Sigmoid colon (tissue), 6 donors: ENCODE measurements at regions not wholly inside any gene's neighbourhood (a gene's known extent, or its start where the extent isn't known, plus 50 kb on each side); places are given as distances from the start of the nearest gene placed in this dataset.
"Not testable (repeated sequence)": the region's sequence is repeated elsewhere in the genome, so short reads cannot be mapped to it uniquely, and the experiment has no call there.

Experiments used
- DNase-seq: peaks from one replicate; pipeline ENCODE4 v3.0.0-alpha.2; 2019
- H3K27ac ChIP-seq, 4 donors: fragments of 200-600 bp; sonication (generic); one replicate each; pipeline ENCODE4 v1.5.1; 2016 to 2019; ENCODE audit warnings: mild to moderate bottlenecking in 1 of 4
- H3K27me3 ChIP-seq, 3 donors: fragments of 200-600 bp; sonication (generic); one replicate each; pipeline ENCODE4 v1.5.1; 2019; ENCODE audit warnings: mild to moderate bottlenecking in 1 of 3
- H3K36me3 ChIP-seq, 4 donors: fragments of 200-600 bp; sonication (generic); one replicate each; pipeline ENCODE4 v1.5.1; 2016 to 2019
- H3K4me1 ChIP-seq, 4 donors: fragments of 200-600 bp; sonication (generic); one replicate each; pipeline ENCODE4 v1.5.1; 2017 to 2019
- H3K4me3 ChIP-seq, 4 donors: fragments of 200-600 bp; sonication (generic); one replicate each; pipeline ENCODE4 v1.5.1; 2017 to 2019; ENCODE audit warnings: mild to moderate bottlenecking in 2 of 4, moderate library complexity in 1 of 4
- H3K9me3 ChIP-seq, 4 donors: fragments of 200-600 bp in 3 of 4; sonication (generic) in 3 of 4; one replicate each; pipeline versions ENCODE4 v1.5.1 to v1.6.1; 2013 to 2019
- EP300 ChIP-seq, 4 donors: sonication (generic); formaldehyde crosslinking; IDR thresholded peaks; one replicate each; pipeline ENCODE4 v1.6.1; 2017; ENCODE audit warnings: antibody characterized with exemption in 4 of 4
- POLR2A ChIP-seq, 2 donors: fragments of 450-650 bp; IDR thresholded peaks; one replicate each; pipeline ENCODE4 v1.6.1; 2016; ENCODE audit warnings: antibody characterized with exemption in 2 of 2, mild to moderate bottlenecking in 2 of 2, moderate library complexity in 2 of 2
- POLR2AphosphoS5 ChIP-seq, 4 donors: sonication (generic); formaldehyde crosslinking; IDR thresholded peaks; one replicate each; pipeline ENCODE4 v1.6.1; 2017; ENCODE audit warnings: antibody characterized with exemption in 4 of 4
- WGBS, 2 donors: extraction: QIAGEN DNeasy Blood & Tissue Kit; methylation state at CpG; one replicate each; pipeline ENCODE4 v1.1.7; 2013; 5-methylcytosine and 5-hydroxymethylcytosine counted together
- intact Hi-C: fragments of 100-400 bp; cut with DNase I; formaldehyde crosslinking; loops from one replicate; pipeline ENCODE4 v1.15.1; 2023
- TF ChIP-seq, protein P1 (sequence below), 4 experiments: fragments of 450-650 bp in 3 of 4; fragments of 200-600 bp in 1 of 4; IDR thresholded peaks; one replicate each; pipeline ENCODE4 v1.5.1; 2016 to 2019; ENCODE audit warnings: antibody characterized with exemption in 4 of 4, mild to moderate bottlenecking in 3 of 4, moderate library complexity in 2 of 4
- donor health status: healthy with polysubstance abuse.
- donor health status: healthy.

DNA sequence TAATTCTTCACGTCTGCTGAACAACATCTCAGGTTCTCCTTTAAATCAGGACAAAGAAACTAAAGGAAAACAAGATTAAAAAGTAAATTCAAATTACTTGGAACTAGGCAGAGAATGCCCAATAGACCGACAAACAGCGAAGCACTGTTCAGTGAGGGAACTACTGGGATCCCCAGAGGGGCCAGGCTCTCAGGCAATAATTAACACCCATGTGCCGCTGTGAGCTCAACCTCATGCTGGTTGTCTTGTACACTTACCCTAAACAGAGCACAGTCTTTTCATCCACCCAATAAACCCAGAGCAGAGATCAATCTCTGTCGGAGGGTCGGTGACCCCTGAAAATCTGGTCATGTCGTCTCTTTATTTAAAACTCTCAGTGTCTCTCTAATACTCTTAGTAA lies 229.9 kb upstream of the CRIM1 start:
- TF ChIP-seq EP300 (IDR thresholded peaks at IDR 0.05) (no peak), POLR2A (IDR thresholded peaks at IDR 0.05) (no peak), POLR2AphosphoS5 (IDR thresholded peaks at IDR 0.05) (no peak)
- TF ChIP-seq, protein P1, sequence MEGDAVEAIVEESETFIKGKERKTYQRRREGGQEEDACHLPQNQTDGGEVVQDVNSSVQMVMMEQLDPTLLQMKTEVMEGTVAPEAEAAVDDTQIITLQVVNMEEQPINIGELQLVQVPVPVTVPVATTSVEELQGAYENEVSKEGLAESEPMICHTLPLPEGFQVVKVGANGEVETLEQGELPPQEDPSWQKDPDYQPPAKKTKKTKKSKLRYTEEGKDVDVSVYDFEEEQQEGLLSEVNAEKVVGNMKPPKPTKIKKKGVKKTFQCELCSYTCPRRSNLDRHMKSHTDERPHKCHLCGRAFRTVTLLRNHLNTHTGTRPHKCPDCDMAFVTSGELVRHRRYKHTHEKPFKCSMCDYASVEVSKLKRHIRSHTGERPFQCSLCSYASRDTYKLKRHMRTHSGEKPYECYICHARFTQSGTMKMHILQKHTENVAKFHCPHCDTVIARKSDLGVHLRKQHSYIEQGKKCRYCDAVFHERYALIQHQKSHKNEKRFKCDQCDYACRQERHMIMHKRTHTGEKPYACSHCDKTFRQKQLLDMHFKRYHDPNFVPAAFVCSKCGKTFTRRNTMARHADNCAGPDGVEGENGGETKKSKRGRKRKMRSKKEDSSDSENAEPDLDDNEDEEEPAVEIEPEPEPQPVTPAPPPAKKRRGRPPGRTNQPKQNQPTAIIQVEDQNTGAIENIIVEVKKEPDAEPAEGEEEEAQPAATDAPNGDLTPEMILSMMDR (IDR thresholded peaks at IDR 0.05) = no peak
- intact Hi-C loops = no loop called here
- WGBS, 2 donors = 49 to 57% methylated on average over 7 of the region's 7 CpGs
- no peaks in the 10 kb centered on the region for H3K4me1 ChIP-seq
- H3K27me3 ChIP-seq = no peaks in the 10 kb centered on the region
- no peak overlapping the region for H3K4me3 ChIP-seq
- no peaks in the 10 kb centered on the region for H3K9me3 ChIP-seq
- no peak for DNase-seq
- H3K36me3 ChIP-seq = no peaks in the 10 kb centered on the region
- no peak overlapping the region for H3K27ac ChIP-seq

DNA sequence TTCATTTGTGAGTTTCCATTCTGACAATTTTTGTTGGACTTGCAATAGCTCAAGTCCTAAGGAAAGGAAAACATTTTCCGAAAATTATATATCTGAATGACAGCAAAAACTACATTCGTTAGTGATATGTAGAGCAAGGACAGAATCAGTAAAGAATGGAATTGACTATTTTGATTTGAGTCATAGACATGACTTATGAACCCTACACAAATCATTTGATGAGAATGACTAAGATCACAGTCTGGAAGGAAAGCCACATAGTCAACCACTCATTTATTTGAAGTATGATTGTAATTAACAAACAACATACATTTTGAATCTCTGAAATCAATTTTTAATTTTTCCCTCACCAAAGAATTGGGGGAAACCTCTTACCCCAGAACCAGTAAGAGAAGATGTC lies 231.6 kb upstream of the CRIM1 start:
- Histone ChIP-seq H3K9me3 (no peaks in the 10 kb centered on the region), H3K4me1 (no peaks in the 10 kb centered on the region), H3K4me3 (no peak overlapping the region), H3K27me3 (no peaks in the 10 kb centered on the region), H3K36me3 (no peaks in the 10 kb centered on the region), H3K27ac (no peak overlapping the region)
- DNase-seq = no peak
- intact Hi-C loops = no loop called here
- 84 to 86% methylated on average over 2 of the region's 2 CpGs for WGBS, 2 donors
- TF ChIP-seq POLR2A (IDR thresholded peaks at IDR 0.05) (no peak), EP300 (IDR thresholded peaks at IDR 0.05) (no peak), POLR2AphosphoS5 (IDR thresholded peaks at IDR 0.05) (no peak)
- TF ChIP-seq, protein P1 (IDR thresholded peaks at IDR 0.05) = no peak

DNA sequence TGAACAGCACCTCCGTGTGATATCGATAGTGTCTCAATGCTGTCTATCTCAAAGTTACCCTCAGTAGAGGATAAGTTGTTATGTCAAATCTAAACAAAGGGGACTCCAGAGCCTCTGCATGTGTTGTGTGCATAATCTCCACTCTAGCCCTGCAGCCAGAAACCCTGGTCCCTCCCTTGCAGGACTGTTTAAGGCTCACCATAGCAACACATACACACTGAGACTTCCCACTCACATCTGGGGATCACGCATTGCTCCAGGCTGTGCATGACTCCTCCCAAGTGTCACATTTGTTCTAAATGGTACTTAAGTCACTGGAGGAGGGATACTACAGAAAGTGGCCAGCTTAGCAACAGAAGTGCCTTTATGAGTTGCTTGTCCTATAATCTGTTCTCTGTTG lies 258.6 kb upstream of the CRIM1 start:
- H3K27ac ChIP-seq = no peak overlapping the region
- 85 to 88% methylated on average over 3 of the region's 3 CpGs for WGBS, 2 donors
- no peak overlapping the region for H3K4me3 ChIP-seq
- no peaks in the 10 kb centered on the region for H3K4me1 ChIP-seq
- intact Hi-C loops = no loop called here
- H3K36me3 ChIP-seq = no peaks in the 10 kb centered on the region
- DNase-seq = no peak
- TF ChIP-seq, protein P1 (IDR thresholded peaks at IDR 0.05) = no peak
- TF ChIP-seq POLR2AphosphoS5 (IDR thresholded peaks at IDR 0.05) = no peak
- TF ChIP-seq EP300 (IDR thresholded peaks at IDR 0.05) = no peak
- no peak for TF ChIP-seq POLR2A (IDR thresholded peaks at IDR 0.05)
- H3K27me3 ChIP-seq = no peaks in the 10 kb centered on the region
- H3K9me3 ChIP-seq = no peaks in the 10 kb centered on the region

DNA sequence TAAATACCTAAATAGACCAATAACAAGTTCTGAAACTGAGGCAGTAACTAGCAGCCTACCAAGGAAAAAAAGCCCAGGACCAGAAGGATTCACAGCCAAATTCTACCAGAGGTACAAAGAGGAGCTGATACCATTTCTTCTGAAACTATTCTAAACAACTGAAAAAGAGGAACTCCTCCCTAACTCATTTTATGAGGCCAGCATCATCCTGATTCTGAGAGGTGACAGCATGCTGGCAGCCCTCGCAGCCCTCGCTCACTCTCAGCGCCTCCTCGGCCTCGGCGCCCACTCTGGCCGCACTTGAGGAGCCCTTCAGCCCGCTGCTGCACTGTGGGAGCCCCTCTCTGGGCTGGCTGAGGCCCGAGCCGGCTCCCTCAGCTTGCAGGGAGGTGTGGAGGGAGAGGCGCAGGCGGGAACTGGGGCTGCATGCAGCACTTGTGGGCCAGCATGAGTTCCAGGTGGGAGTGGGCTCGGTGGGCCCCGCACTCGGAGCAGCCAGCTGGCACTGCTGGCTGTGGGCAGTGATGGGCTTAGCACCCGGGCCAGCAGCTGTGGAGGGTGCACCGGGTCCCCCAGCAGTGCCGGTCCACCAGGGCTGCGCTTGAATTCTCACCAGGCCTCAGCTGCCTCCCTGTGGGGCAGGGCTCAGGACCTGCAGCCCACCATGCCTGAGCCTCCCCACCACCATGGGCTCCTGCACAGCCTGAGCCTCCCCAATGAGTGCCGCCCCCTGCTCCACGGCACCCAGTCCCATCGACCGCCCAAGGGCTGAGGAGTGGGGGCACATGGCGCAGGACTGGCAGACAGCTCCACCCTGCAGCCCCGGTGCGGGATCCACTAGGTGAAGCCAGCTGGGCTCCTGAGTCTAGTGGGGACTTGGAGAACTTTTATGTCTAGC lies 263.5 kb upstream of the CRIM1 start:
- DNase-seq, H3K36me3 ChIP-seq, intact Hi-C loops, H3K4me1 ChIP-seq, H3K27me3 ChIP-seq, H3K9me3 ChIP-seq, H3K4me3 ChIP-seq, H3K27ac ChIP-seq: not testable (repeated sequence)
- 91 to 92% methylated on average over 26 of the region's 26 CpGs for WGBS, 2 donors

DNA sequence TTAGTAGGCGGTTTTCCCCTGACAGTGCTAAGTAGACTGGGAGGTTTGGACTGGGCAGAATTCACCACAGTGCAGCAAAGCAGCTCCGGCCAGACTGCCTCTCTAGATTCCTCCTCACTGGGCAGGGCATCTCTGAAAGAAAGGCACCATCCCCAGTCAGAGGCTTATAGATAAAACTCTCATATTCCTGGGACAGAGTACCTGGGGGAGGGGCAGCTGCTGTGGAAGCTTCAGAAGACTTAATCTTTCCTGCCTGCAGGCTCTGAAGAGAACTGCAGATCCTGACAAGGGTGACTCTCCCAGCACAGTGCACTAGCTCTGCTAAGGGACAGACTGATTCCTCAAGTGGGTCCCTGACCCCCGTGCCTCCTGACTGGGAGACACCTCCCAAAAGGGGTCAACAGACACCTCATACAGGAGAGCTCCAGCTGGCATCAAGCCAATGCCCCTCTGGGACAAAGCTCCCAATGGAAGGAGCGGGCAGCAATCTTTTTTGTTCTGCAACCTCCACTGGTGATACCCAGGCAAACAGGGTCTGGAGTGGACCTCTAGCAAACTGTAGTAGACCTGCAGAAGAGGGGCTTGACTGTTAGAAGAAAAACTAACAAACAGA lies 266.8 kb upstream of the CRIM1 start:
- TF ChIP-seq POLR2A (IDR thresholded peaks at IDR 0.05) (no peak), POLR2AphosphoS5 (IDR thresholded peaks at IDR 0.05) (no peak), EP300 (IDR thresholded peaks at IDR 0.05) (no peak)
- TF ChIP-seq, protein P1 (IDR thresholded peaks at IDR 0.05) = no peak
- Histone ChIP-seq H3K27me3 (no peaks in the 10 kb centered on the region), H3K27ac (no peak overlapping the region), H3K4me1 (no peaks in the 10 kb centered on the region), H3K36me3 (no peaks in the 10 kb centered on the region), H3K4me3 (no peak overlapping the region), H3K9me3 (no peaks in the 10 kb centered on the region)
- DNase-seq = no peak
- 63 to 81% methylated on average over 4 of the region's 4 CpGs for WGBS, 2 donors
- intact Hi-C loops = no loop called here
